ENCODE measurements at regions not wholly inside any gene's neighbourhood (a gene's known extent, or its start where the extent isn't known, plus 50 kb on each side); places are given as distances from the start of the nearest gene placed in this dataset.

GRCh38 chr6:9977411-9977810 is 437.5 kb downstream of the TFAP2A start:
- Histone ChIP-seq H3K9me3 (ENCODE audit: severe bottlenecking) (no peaks in the 10 kb centered on the region), H3K36me3 (ENCODE audit: low read depth) (no peaks in the 10 kb centered on the region), H3K27me3 (ENCODE audit: insufficient read depth, poor library complexity, severe bottlenecking) (no peaks in the 10 kb centered on the region), H3K4me3 (ENCODE audit: severe bottlenecking) (no peak overlapping the region), H3K4me1 (ENCODE audit: insufficient read depth, poor library complexity, severe bottlenecking) (peaks cover 6% of the 10 kb centered on the region), H3K27ac (ENCODE audit: poor library complexity, severe bottlenecking) (no peak overlapping the region)
- ATAC-seq (ENCODE audit: low read depth) (no peak), DNase-seq (ENCODE audit: low spot score) (no peak)
- TF ChIP-seq, protein P1, sequence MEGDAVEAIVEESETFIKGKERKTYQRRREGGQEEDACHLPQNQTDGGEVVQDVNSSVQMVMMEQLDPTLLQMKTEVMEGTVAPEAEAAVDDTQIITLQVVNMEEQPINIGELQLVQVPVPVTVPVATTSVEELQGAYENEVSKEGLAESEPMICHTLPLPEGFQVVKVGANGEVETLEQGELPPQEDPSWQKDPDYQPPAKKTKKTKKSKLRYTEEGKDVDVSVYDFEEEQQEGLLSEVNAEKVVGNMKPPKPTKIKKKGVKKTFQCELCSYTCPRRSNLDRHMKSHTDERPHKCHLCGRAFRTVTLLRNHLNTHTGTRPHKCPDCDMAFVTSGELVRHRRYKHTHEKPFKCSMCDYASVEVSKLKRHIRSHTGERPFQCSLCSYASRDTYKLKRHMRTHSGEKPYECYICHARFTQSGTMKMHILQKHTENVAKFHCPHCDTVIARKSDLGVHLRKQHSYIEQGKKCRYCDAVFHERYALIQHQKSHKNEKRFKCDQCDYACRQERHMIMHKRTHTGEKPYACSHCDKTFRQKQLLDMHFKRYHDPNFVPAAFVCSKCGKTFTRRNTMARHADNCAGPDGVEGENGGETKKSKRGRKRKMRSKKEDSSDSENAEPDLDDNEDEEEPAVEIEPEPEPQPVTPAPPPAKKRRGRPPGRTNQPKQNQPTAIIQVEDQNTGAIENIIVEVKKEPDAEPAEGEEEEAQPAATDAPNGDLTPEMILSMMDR (IDR thresholded peaks at IDR 0.05; ENCODE audit: poor library complexity, severe bottlenecking) = no peak

GRCh38 chr6:9961646-9962045 is 453.2 kb downstream of the TFAP2A start:
- no peak overlapping the region for H3K27ac ChIP-seq (ENCODE audit: poor library complexity, severe bottlenecking)
- TF ChIP-seq, protein P1 (IDR thresholded peaks at IDR 0.05; ENCODE audit: poor library complexity, severe bottlenecking) = no peak
- no peak for ATAC-seq (ENCODE audit: low read depth)

DNA sequence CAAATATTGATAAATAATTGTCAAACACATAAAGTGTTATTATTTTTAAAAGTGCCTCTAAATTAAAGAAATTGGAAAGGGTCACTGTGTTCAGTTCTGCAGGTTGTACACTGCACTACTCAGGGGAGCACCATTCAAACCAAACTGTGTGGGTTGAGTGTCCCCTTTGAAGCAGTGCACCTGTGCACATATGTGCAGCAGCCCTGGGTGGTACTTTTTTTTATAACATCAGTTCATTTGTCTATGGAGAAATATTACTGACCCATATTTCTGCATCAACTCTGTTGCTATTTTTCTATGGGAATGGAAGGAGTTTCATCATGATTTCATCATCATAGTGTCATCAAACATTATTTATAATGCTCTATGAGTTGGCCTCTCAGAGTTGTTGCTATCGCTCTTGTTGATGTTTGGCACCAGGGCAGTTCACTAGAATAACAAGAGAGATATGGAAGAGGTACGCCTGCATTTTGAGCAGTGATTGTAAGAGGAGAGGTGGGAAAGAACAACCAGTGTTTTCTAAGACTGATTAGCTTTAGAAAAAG is 457.6 kb downstream of the TFAP2A start:
- TF ChIP-seq, protein P1 (IDR thresholded peaks at IDR 0.05; ENCODE audit: poor library complexity, severe bottlenecking) = no peak
- no peak for DNase-seq (ENCODE audit: low spot score)
- no peak for ATAC-seq (ENCODE audit: low read depth)

More at GRCh38 chr6:9961646-9962045, 453.2 kb downstream of the TFAP2A start:
- no peaks in the 10 kb centered on the region for H3K9me3 ChIP-seq (ENCODE audit: severe bottlenecking)
- DNase-seq (ENCODE audit: low spot score) = no peak
- H3K4me1 ChIP-seq (ENCODE audit: insufficient read depth, poor library complexity, severe bottlenecking) = no peaks in the 10 kb centered on the region
- no peaks in the 10 kb centered on the region for H3K36me3 ChIP-seq (ENCODE audit: low read depth)
- no peaks in the 10 kb centered on the region for H3K27me3 ChIP-seq (ENCODE audit: insufficient read depth, poor library complexity, severe bottlenecking)
- H3K4me3 ChIP-seq (ENCODE audit: severe bottlenecking) = no peak overlapping the region

GRCh38 chr6:9948678-9949077 is 466.2 kb downstream of the TFAP2A start:
- TF ChIP-seq, protein P1 (IDR thresholded peaks at IDR 0.05; ENCODE audit: poor library complexity, severe bottlenecking) = no peak
- DNase-seq (ENCODE audit: low spot score) (no peak), ATAC-seq (ENCODE audit: low read depth) (no peak)
- Histone ChIP-seq H3K27ac (ENCODE audit: poor library complexity, severe bottlenecking) (no peak overlapping the region), H3K4me1 (ENCODE audit: insufficient read depth, poor library complexity, severe bottlenecking) (no peaks in the 10 kb centered on the region), H3K36me3 (ENCODE audit: low read depth) (no peaks in the 10 kb centered on the region), H3K9me3 (ENCODE audit: severe bottlenecking) (no peaks in the 10 kb centered on the region), H3K4me3 (ENCODE audit: severe bottlenecking) (no peak overlapping the region), H3K27me3 (ENCODE audit: insufficient read depth, poor library complexity, severe bottlenecking) (no peaks in the 10 kb centered on the region)

More for the DNA sequence above, 457.6 kb downstream of the TFAP2A start:
- Histone ChIP-seq H3K9me3 (ENCODE audit: severe bottlenecking) (no peaks in the 10 kb centered on the region), H3K4me1 (ENCODE audit: insufficient read depth, poor library complexity, severe bottlenecking) (no peaks in the 10 kb centered on the region), H3K4me3 (ENCODE audit: severe bottlenecking) (no peak overlapping the region), H3K36me3 (ENCODE audit: low read depth) (no peaks in the 10 kb centered on the region), H3K27ac (ENCODE audit: poor library complexity, severe bottlenecking) (no peak overlapping the region), H3K27me3 (ENCODE audit: insufficient read depth, poor library complexity, severe bottlenecking) (no peaks in the 10 kb centered on the region)

DNA sequence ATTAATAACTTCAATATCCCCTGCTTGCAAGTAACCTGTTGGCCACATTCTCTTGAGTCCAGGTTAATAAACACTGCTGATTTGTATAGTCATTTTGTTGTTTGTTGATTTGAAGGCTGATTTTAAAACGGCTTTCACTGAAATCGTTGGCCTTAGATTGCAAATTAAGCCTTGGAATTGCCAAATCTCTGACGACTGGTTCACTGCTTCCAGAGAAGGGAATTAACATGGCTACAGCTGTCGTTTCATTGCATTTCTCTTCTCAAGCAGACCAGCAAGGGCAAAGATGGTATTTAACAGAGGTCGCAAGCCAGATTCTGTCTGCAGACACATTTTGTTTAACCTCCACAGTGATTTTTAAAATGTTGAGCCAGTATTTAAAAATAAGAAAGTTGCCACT is 470.9 kb downstream of the TFAP2A start:
- no peak overlapping the region for H3K27ac ChIP-seq (ENCODE audit: poor library complexity, severe bottlenecking)
- H3K36me3 ChIP-seq (ENCODE audit: low read depth) = no peaks in the 10 kb centered on the region
- TF ChIP-seq, protein P1 (IDR thresholded peaks at IDR 0.05; ENCODE audit: poor library complexity, severe bottlenecking) = no peak
- ATAC-seq (ENCODE audit: low read depth) (no peak), DNase-seq (ENCODE audit: low spot score) (no peak)
- no peak overlapping the region for H3K4me3 ChIP-seq (ENCODE audit: severe bottlenecking)
- H3K4me1 ChIP-seq (ENCODE audit: insufficient read depth, poor library complexity, severe bottlenecking) = no peaks in the 10 kb centered on the region
- H3K27me3 ChIP-seq (ENCODE audit: insufficient read depth, poor library complexity, severe bottlenecking) = no peaks in the 10 kb centered on the region
- no peaks in the 10 kb centered on the region for H3K9me3 ChIP-seq (ENCODE audit: severe bottlenecking)
